ENCODE measurements at regions not wholly inside any gene's neighbourhood (a gene's known extent, or its start where the extent isn't known, plus 50 kb on each side); places are given as distances from the start of the nearest gene placed in this dataset.

GRCh38 chr11:70688142-70688541 lies 289.8 kb downstream of the CTTN start:
- ATAC-seq, result no peak

DNA sequence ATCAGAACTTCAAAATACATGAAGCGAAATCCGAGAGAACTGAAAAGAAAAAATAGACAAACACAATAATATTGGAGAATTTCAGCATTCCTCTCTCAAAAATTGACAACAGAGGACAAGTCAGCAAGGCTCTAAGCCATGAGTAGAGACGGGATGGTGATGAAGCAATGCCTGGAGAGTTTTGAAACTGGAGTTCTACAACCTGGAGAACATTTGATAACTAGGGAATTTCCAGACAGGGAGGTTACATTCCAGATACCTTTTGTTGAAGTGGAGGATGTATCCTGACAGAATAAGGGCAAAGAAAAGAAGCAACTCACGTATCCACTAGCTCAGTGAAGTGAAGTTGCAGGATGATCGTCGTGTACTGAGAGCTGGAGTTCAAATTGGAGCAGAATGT lies 291.4 kb downstream of the CTTN start:
- ATAC-seq, result no peak

DNA sequence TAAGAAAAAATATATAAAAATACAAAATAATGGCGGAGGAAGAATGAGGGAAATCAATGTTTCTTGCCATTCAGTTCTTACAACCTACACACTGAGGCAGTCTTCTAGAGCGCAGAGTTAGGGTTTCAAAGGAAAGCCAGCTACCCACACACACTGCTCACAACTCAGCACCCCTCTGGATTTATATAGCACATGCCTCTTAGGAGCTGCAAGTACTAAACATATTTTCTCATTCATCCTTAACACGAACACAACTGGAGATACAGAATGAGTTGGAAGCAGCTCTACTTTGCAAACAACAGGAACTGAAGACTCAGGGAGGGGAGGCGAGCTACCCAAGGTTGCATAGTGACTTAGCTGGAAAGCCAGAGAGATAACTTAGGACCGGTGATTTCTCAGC lies 293.8 kb downstream of the CTTN start:
- no peak for ATAC-seq

GRCh38 chr11:70694371-70694770 lies 296.0 kb downstream of the CTTN start:
- no peak for ATAC-seq

- no peak for ATAC-seq
Measured at GRCh38 chr11:70695086-70695960, 297.0 kb downstream of the CTTN start.

- no peak for ATAC-seq
Measured at GRCh38 chr11:70696076-70696475, 297.7 kb downstream of the CTTN start.

GRCh38 chr11:70696564-70696963 lies 298.2 kb downstream of the CTTN start:
- ATAC-seq, result no peak

DNA sequence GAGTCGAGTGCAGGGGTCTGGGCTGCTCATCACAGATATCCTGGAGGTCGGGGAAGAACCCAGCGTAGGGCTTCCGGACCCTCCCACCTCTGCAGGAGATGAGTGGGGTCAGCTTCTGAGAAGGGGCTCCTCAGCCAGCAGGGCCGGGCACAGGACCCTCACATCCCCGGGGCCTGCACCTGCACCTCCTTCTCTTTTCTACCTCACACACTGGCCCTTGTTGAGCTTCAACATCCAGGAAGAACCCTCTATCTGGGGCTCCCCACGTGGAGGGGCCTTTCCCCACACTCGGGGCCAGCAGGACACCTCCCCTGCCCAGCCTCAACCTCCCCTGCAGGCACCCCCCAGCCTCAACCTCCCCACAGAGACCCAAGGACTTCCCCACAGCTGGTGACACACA lies 299.4 kb downstream of the CTTN start:
- no peak for ATAC-seq

GRCh38 chr11:70698871-70699270 lies 300.5 kb downstream of the CTTN start:
- no peak for ATAC-seq

DNA sequence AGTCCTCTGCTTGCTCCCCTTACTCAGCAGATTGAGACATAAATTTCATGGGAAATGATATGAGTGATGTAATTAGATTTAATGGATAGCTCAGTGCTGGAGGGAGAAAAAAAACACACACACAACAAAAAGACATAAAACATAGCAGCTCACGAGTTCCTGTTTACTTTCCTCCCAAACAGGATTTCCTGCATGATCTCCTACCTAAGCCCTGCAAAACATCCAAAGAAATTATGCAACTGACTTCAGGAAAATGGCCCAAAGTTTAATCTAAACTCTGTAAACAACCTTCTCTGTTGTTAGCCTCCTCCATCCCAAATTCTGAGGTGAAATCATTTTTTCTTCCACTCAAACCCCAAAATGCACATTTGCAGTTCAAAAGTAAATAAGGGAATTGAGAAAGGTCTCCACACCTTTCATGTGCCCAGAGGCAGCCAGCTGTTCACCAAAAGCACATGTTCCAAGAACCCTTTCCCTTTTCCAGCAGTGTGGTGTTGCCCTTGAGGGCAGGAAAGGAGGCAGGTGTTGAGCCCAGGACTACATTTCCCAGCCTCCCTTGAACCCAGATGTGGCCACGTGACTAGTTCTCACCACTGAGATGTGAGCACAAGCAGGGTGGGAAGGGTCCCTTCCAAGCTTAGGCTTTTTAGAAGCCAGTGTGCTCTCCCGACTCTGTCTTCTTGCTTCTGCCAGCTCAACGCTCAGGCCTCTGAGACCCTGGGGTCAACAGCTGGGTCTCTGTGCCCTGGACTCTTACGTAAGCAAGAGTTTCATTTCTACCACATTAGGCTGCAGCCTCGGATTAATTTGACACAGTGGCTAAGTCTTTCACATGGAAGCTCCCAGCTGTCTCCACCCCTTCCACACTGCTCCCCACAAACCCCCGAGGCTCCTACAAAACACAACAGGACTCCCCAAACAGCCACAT lies 301.2 kb downstream of the CTTN start:
- ATAC-seq, result no peak

DNA sequence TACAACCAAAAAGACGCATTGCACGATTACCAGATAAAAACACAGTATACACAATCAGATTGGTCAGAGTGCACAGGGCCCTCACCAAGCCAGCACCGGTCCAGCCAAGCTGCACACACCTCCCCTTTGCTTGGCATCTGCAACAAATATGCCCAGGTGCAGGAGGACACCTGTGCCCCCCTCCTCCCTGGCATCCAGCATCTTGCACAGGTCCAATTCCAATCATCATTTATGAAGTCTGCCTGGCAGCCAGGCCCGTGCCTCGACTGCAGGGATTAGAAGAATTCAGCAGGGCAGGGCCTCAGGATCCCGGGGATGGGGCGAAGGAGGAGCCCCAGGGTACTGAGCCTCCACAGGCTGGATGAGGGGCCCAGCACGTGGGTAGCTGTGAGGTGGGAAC lies 302.1 kb downstream of the CTTN start:
- ATAC-seq, result no peak

DNA sequence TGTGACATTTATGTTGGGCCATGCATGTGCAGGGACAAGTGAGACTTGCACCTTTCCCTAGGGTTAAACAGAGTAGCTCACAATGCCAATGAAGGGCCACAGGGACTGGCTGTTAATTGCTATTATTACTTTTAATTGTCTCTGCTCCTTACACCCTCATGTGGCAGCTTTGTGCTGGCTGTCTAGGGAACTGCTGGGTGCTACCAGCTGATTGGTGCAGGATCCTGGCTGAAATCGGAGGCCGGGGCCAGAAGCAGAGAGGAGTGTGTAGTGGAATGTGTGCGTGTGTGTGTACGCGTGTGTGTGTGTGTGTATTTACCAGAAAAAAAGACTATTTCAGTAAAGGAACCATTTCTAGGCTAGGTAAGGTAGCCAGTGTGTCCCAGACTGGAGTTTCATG lies 302.5 kb downstream of the CTTN start:
- no peak for ATAC-seq

GRCh38 chr11:70702040-70702648 lies 303.8 kb downstream of the CTTN start:
- no peak for ATAC-seq

GRCh38 chr11:70703141-70704064 lies 305.1 kb downstream of the CTTN start:
- no peak for ATAC-seq

- no peak for ATAC-seq
Measured at GRCh38 chr11:70705097-70705496, 306.8 kb downstream of the CTTN start.

DNA sequence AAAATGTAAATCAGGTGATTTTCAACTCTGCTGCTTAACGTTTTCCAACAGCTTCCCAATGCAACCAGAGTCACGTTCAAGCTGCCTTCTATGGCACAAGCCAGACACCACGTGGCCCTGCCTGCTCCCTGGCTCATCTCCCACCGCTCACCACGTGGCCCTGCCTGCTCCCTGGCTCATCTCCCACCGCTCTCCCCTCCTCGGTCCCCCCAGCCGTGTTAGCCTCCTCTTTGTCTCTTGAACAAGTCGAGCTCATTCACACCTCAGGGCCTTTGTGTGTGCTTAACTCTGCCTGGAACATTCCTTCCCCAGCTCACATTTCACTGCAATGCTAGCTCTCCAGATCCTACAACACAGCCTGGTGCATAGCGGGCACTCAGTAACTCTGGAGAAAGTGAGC lies 307.6 kb downstream of the CTTN start:
- ATAC-seq, result no peak

DNA sequence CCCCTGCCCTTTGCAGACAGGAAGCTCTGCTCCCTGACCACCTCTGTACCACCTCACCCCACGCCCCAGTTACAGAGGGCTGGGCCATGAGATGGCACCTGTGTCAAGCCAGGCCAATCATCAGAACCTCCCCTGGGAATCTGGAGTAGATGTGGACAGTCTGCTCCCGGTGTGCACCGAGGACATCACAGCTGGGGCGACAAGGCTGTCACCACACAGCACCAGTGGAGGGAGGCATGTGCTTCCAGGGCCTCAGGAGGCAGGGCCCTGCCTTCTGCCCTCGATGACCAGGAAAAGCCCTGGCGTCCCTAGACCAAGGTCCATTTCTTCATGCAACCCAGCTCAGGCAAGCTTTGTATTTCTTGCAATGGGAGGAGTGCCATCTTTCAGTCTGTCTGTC lies 309.5 kb downstream of the CTTN start:
- no peak for ATAC-seq

GRCh38 chr11:70709596-70709995 lies 311.3 kb downstream of the CTTN start:
- ATAC-seq, result no peak

DNA sequence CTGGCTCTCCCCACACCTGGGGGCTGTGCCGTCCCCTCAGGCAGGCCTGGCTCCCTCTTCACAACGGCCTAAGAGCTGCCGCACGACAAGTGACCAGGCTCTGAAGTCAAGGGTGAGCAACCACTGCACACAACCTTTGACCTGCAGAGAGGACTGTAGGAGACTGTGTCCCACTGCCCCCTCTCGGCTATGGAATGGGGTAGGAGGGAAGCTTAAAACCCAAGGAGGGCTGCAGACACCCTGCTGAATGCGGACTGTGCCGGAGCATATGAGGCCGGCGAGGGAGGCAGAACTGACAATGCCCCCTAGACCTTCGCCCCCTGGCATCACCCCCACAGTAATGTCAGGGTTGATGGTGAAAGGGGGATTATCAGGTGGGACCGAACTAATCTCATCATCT lies 311.9 kb downstream of the CTTN start:
- no peak for ATAC-seq

DNA sequence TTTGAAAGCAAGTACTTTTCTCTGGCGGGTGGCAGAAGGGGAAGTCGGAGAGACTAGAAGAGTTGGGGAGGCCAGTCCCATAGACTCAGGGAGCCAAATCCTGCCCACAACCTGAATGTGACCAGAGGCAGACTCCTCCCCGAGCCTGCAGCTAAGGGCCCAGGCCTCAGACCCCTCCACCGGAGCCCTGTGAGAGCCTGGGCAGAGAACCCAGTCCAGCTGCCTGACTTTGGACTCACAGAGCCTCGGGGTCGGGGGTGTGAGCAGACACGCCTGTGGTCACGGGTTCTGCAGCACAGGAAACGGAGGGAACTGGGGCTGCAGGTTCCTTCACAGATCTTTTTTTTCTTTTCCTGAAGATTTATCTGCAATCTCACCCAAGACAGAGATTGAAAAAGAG lies 312.3 kb downstream of the CTTN start:
- no peak for ATAC-seq

- ATAC-seq, result no peak
Measured at GRCh38 chr11:70711095-70711910, 313.0 kb downstream of the CTTN start.

DNA sequence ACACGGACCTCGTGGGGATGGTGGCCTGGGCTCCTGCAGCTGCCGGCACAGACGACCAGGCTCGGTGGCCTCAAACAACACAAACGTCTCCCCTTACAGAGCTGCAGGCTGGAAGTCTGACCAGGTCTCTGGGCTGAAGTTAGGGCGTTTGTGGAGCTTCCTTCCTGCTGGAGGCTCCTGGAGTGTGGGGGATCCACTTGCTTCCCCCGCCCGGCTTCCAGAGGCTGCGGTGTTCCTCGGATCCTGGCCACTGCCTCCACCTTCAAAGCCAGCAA lies 313.5 kb downstream of the CTTN start:
- no peak for ATAC-seq
